DOHH2 (cell line): ENCODE measurements at regions not wholly inside any gene's neighbourhood (a gene's known extent, or its start where the extent isn't known, plus 50 kb on each side); places are given as distances from the start of the nearest gene placed in this dataset.

Source experiments
- CTCF ChIP-seq: fragments of 200-600 bp; sonication (generic); IDR thresholded peaks from one replicate; pipeline ENCODE4 v1.5.1; 2014; ENCODE audit warnings: antibody characterized with exemption, mild to moderate bottlenecking, low read depth, low read length; ENCODE audit not compliant: poor library complexity, severe bottlenecking
- EZH2phosphoT487 ChIP-seq: fragments of 200-600 bp; sonication (generic); IDR thresholded peaks from 2 replicates; pipeline ENCODE4 v1.6.1; 2017; ENCODE audit warnings: borderline replicate concordance, mild to moderate bottlenecking, antibody characterized with exemption, low read length, moderate library complexity, mixed read lengths

GRCh38 chr10:89076120-89076519 lies 85.5 kb downstream of the FAS start:
- TF ChIP-seq CTCF, result no peak
- TF ChIP-seq EZH2phosphoT487, result no peak
